ENCODE measurements at regions not wholly inside any gene's neighbourhood (a gene's known extent, or its start where the extent isn't known, plus 50 kb on each side); places are given as distances from the start of the nearest gene placed in this dataset.
A peak's percentile ranks its signal among the peaks of the same experiment; 100 is the strongest.

- H3K4me3 ChIP-seq: no peak overlapping the region
- H3K27ac ChIP-seq: no peak overlapping the region
- TF ChIP-seq POLR2AphosphoS5 (IDR thresholded peaks at IDR 0.05; ENCODE audit: borderline replicate concordance, low read depth, low read length) (no peak), FOXP2 (optimal IDR thresholded peaks at IDR 0.05; ENCODE audit: control extremely low read depth, extremely low read length, insufficient read depth) (no peak), EZH2 (IDR thresholded peaks at IDR 0.05) (no peak)
- H3K9ac ChIP-seq (ENCODE audit: insufficient read length): no peak overlapping the region
- H3K9me3 ChIP-seq (ENCODE audit: low read depth, low read length): no peaks in the 10 kb centered on the region
- H3K36me3 ChIP-seq (ENCODE audit: insufficient read depth, low read length): no peaks in the 10 kb centered on the region
- DNase-seq (ENCODE audit: low read depth, low spot score): no peak
Observed at GRCh38 chr2:181235683-181236459, 221.3 kb upstream of the ITGA4 start.

- no peak overlapping the region for H3K9ac ChIP-seq (ENCODE audit: insufficient read length)
- no peak for TF ChIP-seq FOXP2 (optimal IDR thresholded peaks at IDR 0.05; ENCODE audit: control extremely low read depth, extremely low read length, insufficient read depth)
- TF ChIP-seq POLR2AphosphoS5 (IDR thresholded peaks at IDR 0.05; ENCODE audit: borderline replicate concordance, low read depth, low read length): no peak
- TF ChIP-seq EZH2 (IDR thresholded peaks at IDR 0.05): no peak
- no peaks in the 10 kb centered on the region for H3K36me3 ChIP-seq (ENCODE audit: insufficient read depth, low read length)
- DNase-seq (ENCODE audit: low read depth, low spot score): no peak
- no peak overlapping the region for H3K27ac ChIP-seq
- no peak overlapping the region for H3K4me3 ChIP-seq
- H3K9me3 ChIP-seq (ENCODE audit: low read depth, low read length): no peaks in the 10 kb centered on the region
Observed at GRCh38 chr2:181239201-181239799, 217.9 kb upstream of the ITGA4 start.

DNA sequence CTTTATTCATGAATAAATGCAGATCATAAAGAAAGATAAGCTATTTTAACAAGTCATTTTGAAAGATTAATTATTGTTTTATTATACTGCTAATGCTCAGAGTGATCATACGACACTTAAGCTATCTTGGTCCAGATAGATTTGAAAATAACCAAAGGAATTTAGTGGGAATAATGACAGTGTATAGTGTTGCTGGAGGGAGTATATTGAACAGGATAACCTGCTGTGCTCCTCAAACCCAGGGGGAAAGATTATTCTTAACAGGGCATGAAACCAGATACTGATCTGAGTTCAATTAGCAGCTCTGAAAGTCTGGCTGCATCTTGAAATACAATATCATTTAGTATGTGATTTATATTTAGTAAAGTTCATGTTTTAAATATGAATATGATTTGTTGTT lies 216.3 kb upstream of the ITGA4 start:
- no peaks in the 10 kb centered on the region for H3K9me3 ChIP-seq (ENCODE audit: low read depth, low read length)
- peak; percentile 82 for DNase-seq (ENCODE audit: low read depth, low spot score)
- TF ChIP-seq EZH2 (IDR thresholded peaks at IDR 0.05) (no peak), FOXP2 (optimal IDR thresholded peaks at IDR 0.05; ENCODE audit: control extremely low read depth, extremely low read length, insufficient read depth) (peak; percentile 53), POLR2AphosphoS5 (IDR thresholded peaks at IDR 0.05; ENCODE audit: borderline replicate concordance, low read depth, low read length) (peak; percentile 68; the same call in 1 of the 2 replicates)
- no peak overlapping the region for H3K9ac ChIP-seq (ENCODE audit: insufficient read length)
- H3K27ac ChIP-seq: no peak overlapping the region
- H3K4me3 ChIP-seq: peak overlapping the region; percentile 3; the same call in 1 of the 2 replicates
- no peaks in the 10 kb centered on the region for H3K36me3 ChIP-seq (ENCODE audit: insufficient read depth, low read length)

DNA sequence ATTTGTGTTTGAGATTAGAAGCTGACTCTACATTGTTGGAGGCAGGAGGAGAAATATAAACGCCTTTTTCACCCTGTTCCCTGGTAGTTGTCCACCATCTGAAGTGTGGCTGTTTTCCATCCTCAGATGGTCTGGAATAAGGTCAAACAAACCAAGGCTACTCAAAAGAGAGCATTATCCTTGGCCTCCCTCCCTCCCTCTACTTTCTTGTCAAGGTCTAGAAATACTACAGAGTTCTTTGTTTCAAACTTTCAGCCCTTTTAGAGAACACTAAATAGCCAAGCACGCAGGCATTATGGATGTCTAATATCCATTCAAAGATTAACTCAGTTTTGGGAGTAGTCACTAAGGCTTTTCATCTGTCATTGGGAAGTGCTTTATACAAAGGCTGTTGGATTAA lies 215.8 kb upstream of the ITGA4 start:
- H3K27ac ChIP-seq: no peak overlapping the region
- no peak for DNase-seq (ENCODE audit: low read depth, low spot score)
- no peak overlapping the region for H3K4me3 ChIP-seq
- no peaks in the 10 kb centered on the region for H3K9me3 ChIP-seq (ENCODE audit: low read depth, low read length)
- no peaks in the 10 kb centered on the region for H3K36me3 ChIP-seq (ENCODE audit: insufficient read depth, low read length)
- TF ChIP-seq FOXP2 (optimal IDR thresholded peaks at IDR 0.05; ENCODE audit: control extremely low read depth, extremely low read length, insufficient read depth): no peak
- no peak for TF ChIP-seq EZH2 (IDR thresholded peaks at IDR 0.05)
- TF ChIP-seq POLR2AphosphoS5 (IDR thresholded peaks at IDR 0.05; ENCODE audit: borderline replicate concordance, low read depth, low read length): no peak
- no peak overlapping the region for H3K9ac ChIP-seq (ENCODE audit: insufficient read length)

GRCh38 chr2:181241797-181242196 lies 215.4 kb upstream of the ITGA4 start:
- no peak for DNase-seq (ENCODE audit: low read depth, low spot score)
- Histone ChIP-seq H3K4me3 (no peak overlapping the region), H3K36me3 (ENCODE audit: insufficient read depth, low read length) (no peaks in the 10 kb centered on the region), H3K27ac (no peak overlapping the region), H3K9ac (ENCODE audit: insufficient read length) (no peak overlapping the region), H3K9me3 (ENCODE audit: low read depth, low read length) (no peaks in the 10 kb centered on the region)
- TF ChIP-seq FOXP2 (optimal IDR thresholded peaks at IDR 0.05; ENCODE audit: control extremely low read depth, extremely low read length, insufficient read depth): no peak
- TF ChIP-seq POLR2AphosphoS5 (IDR thresholded peaks at IDR 0.05; ENCODE audit: borderline replicate concordance, low read depth, low read length): no peak
- TF ChIP-seq EZH2 (IDR thresholded peaks at IDR 0.05): no peak

GRCh38 chr2:181242262-181242661 lies 214.9 kb upstream of the ITGA4 start:
- DNase-seq (ENCODE audit: low read depth, low spot score): no peak
- H3K9me3 ChIP-seq (ENCODE audit: low read depth, low read length): no peaks in the 10 kb centered on the region
- H3K9ac ChIP-seq (ENCODE audit: insufficient read length): no peak overlapping the region
- H3K36me3 ChIP-seq (ENCODE audit: insufficient read depth, low read length): no peaks in the 10 kb centered on the region
- no peak overlapping the region for H3K4me3 ChIP-seq
- H3K27ac ChIP-seq: no peak overlapping the region
- TF ChIP-seq FOXP2 (optimal IDR thresholded peaks at IDR 0.05; ENCODE audit: control extremely low read depth, extremely low read length, insufficient read depth): no peak
- no peak for TF ChIP-seq EZH2 (IDR thresholded peaks at IDR 0.05)
- TF ChIP-seq POLR2AphosphoS5 (IDR thresholded peaks at IDR 0.05; ENCODE audit: borderline replicate concordance, low read depth, low read length): no peak

DNA sequence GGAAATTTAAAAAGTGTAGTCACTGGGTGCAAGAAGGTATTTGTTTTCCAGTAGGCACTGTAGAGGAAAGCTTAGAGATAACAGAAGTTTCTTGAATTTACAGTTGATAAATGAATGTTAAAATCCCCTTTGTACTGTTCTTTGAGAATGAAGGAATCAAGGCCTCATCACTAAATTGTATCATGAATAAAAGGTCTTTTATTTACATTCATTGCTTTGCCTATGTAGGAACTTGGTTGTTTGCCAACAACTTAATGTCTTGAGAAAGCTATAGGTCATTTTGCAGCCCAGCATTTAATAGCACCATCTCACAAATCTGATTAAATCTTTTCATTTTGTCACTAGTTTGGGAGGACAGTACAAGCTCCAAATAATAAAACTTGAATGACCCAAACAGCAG lies 213.9 kb upstream of the ITGA4 start:
- Histone ChIP-seq H3K4me3 (no peak overlapping the region), H3K36me3 (ENCODE audit: insufficient read depth, low read length) (no peaks in the 10 kb centered on the region), H3K27ac (no peak overlapping the region), H3K9ac (ENCODE audit: insufficient read length) (no peak overlapping the region), H3K9me3 (ENCODE audit: low read depth, low read length) (no peaks in the 10 kb centered on the region)
- DNase-seq (ENCODE audit: low read depth, low spot score): no peak
- TF ChIP-seq POLR2AphosphoS5 (IDR thresholded peaks at IDR 0.05; ENCODE audit: borderline replicate concordance, low read depth, low read length): no peak
- TF ChIP-seq FOXP2 (optimal IDR thresholded peaks at IDR 0.05; ENCODE audit: control extremely low read depth, extremely low read length, insufficient read depth): no peak
- TF ChIP-seq EZH2 (IDR thresholded peaks at IDR 0.05): no peak

- no peak overlapping the region for H3K9ac ChIP-seq (ENCODE audit: insufficient read length)
- no peak for DNase-seq (ENCODE audit: low read depth, low spot score)
- H3K27ac ChIP-seq: no peak overlapping the region
- no peak overlapping the region for H3K4me3 ChIP-seq
- TF ChIP-seq POLR2AphosphoS5 (IDR thresholded peaks at IDR 0.05; ENCODE audit: borderline replicate concordance, low read depth, low read length) (no peak), EZH2 (IDR thresholded peaks at IDR 0.05) (no peak), FOXP2 (optimal IDR thresholded peaks at IDR 0.05; ENCODE audit: control extremely low read depth, extremely low read length, insufficient read depth) (no peak)
- no peaks in the 10 kb centered on the region for H3K9me3 ChIP-seq (ENCODE audit: low read depth, low read length)
- no peaks in the 10 kb centered on the region for H3K36me3 ChIP-seq (ENCODE audit: insufficient read depth, low read length)
Observed at GRCh38 chr2:181250691-181251090, 206.5 kb upstream of the ITGA4 start.
